ENCODE measurements at regions not wholly inside any gene's neighbourhood (a gene's known extent, or its start where the extent isn't known, plus 50 kb on each side); places are given as distances from the start of the nearest gene placed in this dataset.
A peak's percentile ranks its signal among the peaks of the same experiment; 100 is the strongest.

GRCh38 chr6:43927532-43928210 is 157.7 kb downstream of the VEGFA start (continued):
- no peak for TF ChIP-seq CBX8 (IDR thresholded peaks at IDR 0.05; ENCODE audit: borderline replicate concordance, extremely low read depth, low read depth, low read length, poor library complexity, severe bottlenecking)
- no peak for TF ChIP-seq DACH1 (IDR thresholded peaks at IDR 0.05; ENCODE audit: partially characterized antibody)
- TF ChIP-seq PTTG1 (tag; IDR thresholded peaks at IDR 0.05; ENCODE audit: low read depth), result no peak
- 0 out of 2 replicates have a peak, but pooled peaks have one; percentile 18 for TF ChIP-seq MECOM (CRISPR knock-in tag; IDR thresholded peaks at IDR 0.05)
- no peak for TF ChIP-seq CAMTA2 (CRISPR knock-in tag; conservative IDR thresholded peaks at IDR 0.05)
- TF ChIP-seq SRSF3 (IDR thresholded peaks at IDR 0.05; ENCODE audit: insufficient read depth, low read length), result 0 out of 2 replicates have a peak, but pooled peaks have one; percentile 8
- no peak for TF ChIP-seq MAZ (CRISPR knock-in tag; conservative IDR thresholded peaks at IDR 0.05 in 1 of 2, IDR thresholded peaks at IDR 0.05 in 1 of 2)
- no peak for TF ChIP-seq DDX20 (tag; IDR thresholded peaks at IDR 0.05; ENCODE audit: low read depth)
- no peak for TF ChIP-seq ETS2 (tag; IDR thresholded peaks at IDR 0.05; ENCODE audit: borderline replicate concordance, poor library complexity, severe bottlenecking)
- peak in 1 of 3 experiments; percentile 20; a peak in 1 of 6 replicates for TF ChIP-seq CTCF (IDR thresholded peaks at IDR 0.05 in 2 of 3, conservative IDR thresholded peaks at IDR 0.05 in 1 of 3; ENCODE audit: insufficient read depth in 2 of 3, low read depth in 1 of 3, low read length in 3 of 3)
- TF ChIP-seq KLF13 (tag; IDR thresholded peaks at IDR 0.05; ENCODE audit: borderline replicate concordance, low read depth), result no peak
- TF ChIP-seq NFE2 (IDR thresholded peaks at IDR 0.05; ENCODE audit: low read depth), result no peak
- TF ChIP-seq NCOA4 (IDR thresholded peaks at IDR 0.05; ENCODE audit: partially characterized antibody), result no peak
- peak; percentile 32; the same call in 1 of the 2 replicates for TF ChIP-seq ZNF239 (CRISPR knock-in tag; IDR thresholded peaks at IDR 0.05)
- no peak for TF ChIP-seq BRD4 (IDR thresholded peaks at IDR 0.05)
- TF ChIP-seq GABPB1 (CRISPR knock-in tag; IDR thresholded peaks at IDR 0.05), result no peak
- TF ChIP-seq STAG1 (CRISPR knock-in tag; IDR thresholded peaks at IDR 0.05; ENCODE audit: borderline replicate concordance), result peak; percentile 31; the same call in 1 of the 2 replicates
- TF ChIP-seq ZNF785 (CRISPR knock-in tag; IDR thresholded peaks at IDR 0.05), result no peak
- TF ChIP-seq USF2 (CRISPR knock-in tag; IDR thresholded peaks at IDR 0.05), result peak; percentile 43; the same call in 1 of the 2 replicates

All from K562 (cell line).